GM12892 (cell line): ENCODE measurements at regions not wholly inside any gene's neighbourhood (a gene's known extent, or its start where the extent isn't known, plus 50 kb on each side); places are given as distances from the start of the nearest gene placed in this dataset.

Source experiments
- POLR2A ChIP-seq: IDR thresholded peaks from 2 replicates; pipeline ENCODE4 v1.6.1; 2011; ENCODE audit warnings: low read depth, low read length, control low read depth
- POLR2AphosphoS5 ChIP-seq: IDR thresholded peaks from 2 replicates; pipeline ENCODE4 v1.6.1; 2011; ENCODE audit warnings: low read depth, low read length, control low read depth

GRCh38 chr12:46977871-46978375 is 101.5 kb upstream of the PCED1B start:
- TF ChIP-seq POLR2AphosphoS5 (no peak), POLR2A (no peak)
